Left cardiac atrium (tissue), 4 donors: ENCODE measurements at regions not wholly inside any gene's neighbourhood (a gene's known extent, or its start where the extent isn't known, plus 50 kb on each side); places are given as distances from the start of the nearest gene placed in this dataset.

Source experiments
- ATAC-seq, 2 donors: fragments of 200-7000 bp; cut with Tn5 transposase; one replicate each; pipeline ENCODE4 v1.9.1; 2020; ENCODE audit warnings: mild to moderate bottlenecking in 2 of 2, moderate library complexity in 2 of 2
- DNase-seq: peaks from one replicate; pipeline ENCODE4 v3.0.0-alpha.2; 2020
- intact Hi-C, 2 donors: fragments of 100-400 bp; cut with DNase I; formaldehyde crosslinking; loops; one replicate each; pipeline versions ENCODE4 v1.14.1 to v1.15.1; 2022 to 2023
- donor health status: DM: no; HTN: yes; CAD: no.
- donor health status: DM: no; HTN: yes; CAD: no; lungs with severe emphysema.
- donor health status: DM: yes; HTN: yes; CAD: no.
- donor health status: Dilated cardiomyopathy.

DNA sequence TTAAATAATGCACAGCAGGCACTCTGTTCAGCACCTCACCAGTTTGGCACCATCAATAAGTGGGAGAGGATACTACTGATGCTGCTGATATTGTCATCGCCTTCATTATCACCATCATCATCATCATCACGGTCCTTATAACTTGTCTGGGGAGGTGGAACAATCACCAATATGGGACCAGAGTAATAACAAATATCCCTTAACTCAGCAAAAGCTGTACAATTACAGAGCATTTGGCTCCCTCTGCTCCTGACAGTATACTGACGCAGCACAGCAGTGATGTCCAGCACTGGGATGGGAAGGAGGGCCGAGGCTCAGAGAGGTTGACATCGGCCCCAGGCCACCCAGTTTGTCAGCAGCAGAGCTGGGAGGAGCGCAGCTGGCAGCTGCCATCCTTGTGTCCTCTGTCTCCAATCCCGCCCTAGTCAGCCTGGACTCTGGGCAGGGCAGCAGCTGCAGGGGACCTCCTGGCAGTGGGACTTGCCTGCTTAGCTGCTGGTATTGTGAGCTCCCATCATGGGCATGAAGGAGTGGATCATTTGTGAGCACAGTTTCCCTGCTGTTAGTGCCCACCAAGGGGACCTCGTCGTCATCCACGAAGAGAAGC is 90.0 kb downstream of the DHCR7 start:
- no peak for ATAC-seq
- intact Hi-C loops, result no loop called here
- no peak for DNase-seq

DNA sequence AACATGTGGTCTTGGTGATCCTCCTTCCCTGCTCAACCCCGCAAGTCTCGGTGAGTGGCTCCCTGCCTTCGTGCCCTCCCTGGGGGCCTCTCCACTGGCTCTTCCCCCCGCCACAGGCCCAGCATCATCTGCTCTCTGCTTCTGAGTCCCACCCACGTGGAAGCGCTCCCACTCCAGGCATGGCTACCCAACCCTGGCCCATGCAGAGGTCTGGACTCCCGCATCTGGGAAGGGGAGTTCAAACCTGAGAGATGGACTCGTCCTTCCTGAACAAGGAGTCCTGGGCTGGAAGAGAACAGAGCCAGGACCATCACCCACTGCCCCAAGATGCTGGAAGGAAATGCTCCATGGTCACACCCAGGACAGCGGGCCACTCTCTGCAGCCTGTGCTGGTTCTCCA is 90.8 kb downstream of the DHCR7 start:
- DNase-seq (no peak), ATAC-seq (no peak)
- intact Hi-C loops, result no loop called here

DNA sequence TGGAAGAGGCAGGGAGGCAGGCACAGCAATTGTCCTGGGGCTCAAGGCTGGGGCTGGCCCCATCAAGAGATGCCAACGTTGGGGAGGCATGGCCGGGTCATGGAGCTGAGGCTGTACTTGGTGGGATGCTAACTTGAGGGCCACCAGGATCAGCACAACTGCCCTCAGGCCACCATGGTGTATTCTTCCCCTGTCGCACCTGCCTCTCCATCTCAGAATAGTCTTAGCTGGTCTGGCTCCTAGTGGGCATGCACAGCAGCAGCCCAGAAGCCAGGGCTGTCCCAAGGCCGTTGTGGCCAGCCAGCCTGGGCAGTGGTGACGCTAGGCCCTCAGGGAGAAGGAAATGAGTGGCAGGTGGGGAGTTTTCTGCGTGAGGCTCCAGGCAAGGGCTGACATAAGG is 91.3 kb downstream of the DHCR7 start:
- intact Hi-C loops, result no loop called here
- DNase-seq (no peak), ATAC-seq (no peak)

DNA sequence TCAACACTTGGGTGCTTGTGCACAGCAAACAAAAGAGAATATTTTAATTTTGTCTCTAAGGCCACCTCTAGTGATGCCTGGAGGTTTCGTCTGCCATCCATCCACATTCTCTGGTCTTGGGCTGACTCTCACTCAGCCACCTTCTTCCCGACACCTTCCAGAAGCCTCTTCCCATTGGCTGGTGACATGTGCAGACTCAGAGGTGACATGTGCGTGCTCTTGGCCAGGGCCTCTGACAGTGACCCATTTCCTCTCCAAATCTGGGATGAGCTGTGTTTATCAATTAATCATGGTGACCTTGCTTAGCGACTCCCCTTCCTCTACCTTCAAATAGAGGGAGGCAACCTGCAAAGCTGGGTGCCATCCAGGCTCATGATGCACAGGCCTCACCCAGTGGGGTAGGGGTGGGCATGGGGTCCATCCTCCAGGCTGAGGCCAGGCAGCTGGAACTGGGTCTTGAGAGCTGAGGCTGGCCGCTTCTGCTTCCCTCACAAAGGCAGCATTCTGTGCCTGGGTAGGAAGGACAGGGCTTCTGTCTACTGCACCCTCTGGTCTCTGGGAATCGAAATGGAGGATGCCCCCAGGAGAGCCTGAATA is 91.8 kb downstream of the DHCR7 start:
- ATAC-seq (no peak), DNase-seq (no peak)
- intact Hi-C loops, result no loop called here

DNA sequence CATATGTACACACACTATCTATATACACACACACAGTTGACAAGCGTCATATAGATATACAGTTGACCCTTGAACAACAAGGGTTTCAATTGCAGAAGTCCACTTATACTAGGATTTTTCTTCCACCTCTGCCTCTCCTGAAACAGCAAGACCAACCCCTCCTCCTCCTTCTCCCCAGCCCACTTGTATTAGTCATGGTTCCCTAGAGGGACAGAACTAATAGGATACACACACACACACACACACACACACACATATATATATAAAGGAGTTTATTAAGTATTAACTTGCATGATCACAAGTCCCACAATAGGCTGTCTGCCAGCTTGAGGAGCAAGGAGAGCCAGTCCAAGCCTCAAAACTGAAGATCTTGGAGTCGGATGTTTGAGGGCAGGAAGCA is 92.9 kb downstream of the DHCR7 start:
- ATAC-seq (no peak), DNase-seq (no peak)
- intact Hi-C loops, result no loop called here

DNA sequence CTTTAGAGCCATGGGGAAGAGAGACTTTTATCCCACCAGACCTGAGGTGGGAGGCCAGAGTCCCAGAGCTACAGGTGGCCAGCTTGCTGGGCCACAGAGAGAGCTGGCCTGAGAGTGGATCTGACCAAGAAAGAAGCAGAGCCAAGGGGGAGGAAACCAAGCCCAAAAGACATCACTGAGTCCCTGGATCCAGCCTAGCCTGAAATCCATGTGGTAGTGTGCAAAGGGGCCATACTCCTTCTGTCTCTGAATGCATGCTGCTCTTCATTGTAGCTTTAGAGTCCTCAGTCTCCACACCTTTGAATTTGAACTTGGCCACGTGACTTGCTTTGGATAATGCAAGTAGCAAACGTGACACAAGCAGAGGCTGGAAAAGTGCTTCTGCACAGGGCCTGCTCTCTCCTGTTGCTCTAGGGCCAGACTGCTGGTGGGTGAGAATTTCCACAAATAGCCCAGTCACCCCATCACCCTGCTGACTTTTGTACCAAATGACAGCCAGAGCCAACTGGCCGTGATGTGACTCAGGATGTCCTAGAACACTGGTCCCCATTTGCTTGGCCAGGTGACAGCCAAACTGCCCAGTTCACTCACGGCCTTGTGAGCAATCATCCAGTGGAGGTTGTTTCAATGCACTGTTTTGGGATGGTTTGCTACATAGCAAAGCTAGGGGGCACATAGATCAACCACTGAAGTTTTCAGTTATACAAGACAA is 93.6 kb downstream of the DHCR7 start:
- DNase-seq (no peak), ATAC-seq (no peak)
- intact Hi-C loops, result no loop called here

DNA sequence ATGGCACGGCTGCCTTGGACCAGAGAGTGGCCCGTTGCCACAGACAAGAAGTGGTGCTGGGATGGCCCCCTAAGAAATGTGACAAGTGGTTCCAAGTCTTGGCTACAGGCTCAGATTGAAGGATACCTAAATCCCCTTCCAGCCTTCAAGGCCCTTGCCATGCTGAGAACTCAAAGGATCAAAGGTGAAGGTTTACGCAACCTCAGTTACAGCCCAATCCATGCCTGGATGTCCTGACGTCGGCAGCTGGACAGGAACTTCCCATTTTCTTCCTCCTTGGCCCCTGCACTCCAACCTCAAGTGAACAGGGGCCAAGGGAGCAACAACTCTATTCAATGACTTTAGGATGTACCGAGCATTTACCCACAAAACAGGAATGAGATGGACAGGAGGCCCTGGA is 95.4 kb downstream of the DHCR7 start:
- no peak for DNase-seq
- ATAC-seq, result no peak
- intact Hi-C loops, result no loop called here

DNA sequence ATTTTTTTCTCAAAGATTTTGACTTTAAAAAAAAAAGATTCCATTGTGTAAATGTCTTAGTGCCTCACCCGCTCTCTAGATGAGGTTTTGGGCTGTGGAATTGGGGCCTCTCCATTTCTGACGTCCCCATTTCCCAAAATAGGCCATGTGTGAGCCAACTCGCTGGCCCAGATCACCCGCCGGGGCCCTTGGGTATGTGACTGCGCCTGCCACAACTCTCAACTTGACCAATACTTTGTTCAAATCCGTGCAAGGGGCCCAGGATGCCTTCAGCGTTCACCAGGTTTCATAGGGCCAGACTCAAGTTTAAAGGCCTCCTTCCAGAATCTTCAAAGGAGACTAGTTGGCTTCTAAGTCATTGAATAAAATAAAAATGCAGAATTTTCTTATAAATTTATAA is 96.0 kb downstream of the DHCR7 start:
- intact Hi-C loops, result no loop called here
- DNase-seq (no peak), ATAC-seq (no peak)

DNA sequence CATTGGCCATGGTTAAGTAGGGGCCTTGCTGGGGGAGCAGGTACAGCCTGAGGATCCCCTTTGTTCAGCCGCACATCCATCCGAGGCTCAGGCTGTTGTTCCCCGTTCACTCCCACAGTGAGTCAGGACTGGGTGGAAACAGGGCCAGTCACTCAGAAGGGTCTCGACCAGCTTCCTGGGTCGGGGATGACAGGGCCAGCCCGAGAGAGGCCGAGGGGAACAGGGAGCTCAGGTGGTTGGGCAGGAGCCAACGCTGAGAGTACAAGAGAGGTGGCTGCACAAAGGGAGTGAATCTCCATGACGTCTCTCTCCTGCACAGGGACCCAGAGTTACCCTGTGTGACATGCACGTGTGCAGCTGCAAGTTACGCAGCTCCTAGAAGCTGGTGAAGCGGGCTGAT is 97.2 kb upstream of the SHANK2 start:
- DNase-seq (no peak), ATAC-seq (no peak)
- intact Hi-C loops, result no loop called here

DNA sequence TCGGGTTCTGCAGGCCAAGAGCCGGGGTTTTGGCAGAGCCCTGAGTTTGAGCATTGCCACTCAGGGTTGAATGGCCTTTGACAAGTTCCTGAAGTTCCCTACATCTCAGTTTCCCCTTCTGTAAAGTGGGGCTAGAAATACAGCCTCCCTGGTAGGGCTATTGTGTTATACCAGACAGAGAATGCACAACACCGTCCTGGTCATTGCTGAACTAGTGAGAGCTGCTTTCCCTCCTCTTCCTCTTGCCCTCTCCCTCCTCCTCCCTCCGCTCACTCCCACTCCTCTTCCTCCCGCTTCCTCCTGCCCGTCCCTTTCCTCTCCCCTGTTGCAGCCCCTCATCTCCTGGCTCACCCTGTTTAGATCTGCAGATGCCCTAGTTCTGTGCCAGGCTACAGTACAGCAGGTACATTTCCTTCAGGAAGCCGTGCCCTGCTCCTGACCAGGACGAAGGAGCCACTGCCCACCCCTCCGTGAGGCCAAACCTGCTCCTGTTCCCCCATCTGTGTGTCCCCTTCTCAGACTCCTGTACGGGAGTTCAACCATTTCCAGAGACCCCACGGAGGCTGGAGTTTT is 91.5 kb upstream of the SHANK2 start:
- intact Hi-C loops, result no loop called here
- DNase-seq (no peak), ATAC-seq (no peak)

DNA sequence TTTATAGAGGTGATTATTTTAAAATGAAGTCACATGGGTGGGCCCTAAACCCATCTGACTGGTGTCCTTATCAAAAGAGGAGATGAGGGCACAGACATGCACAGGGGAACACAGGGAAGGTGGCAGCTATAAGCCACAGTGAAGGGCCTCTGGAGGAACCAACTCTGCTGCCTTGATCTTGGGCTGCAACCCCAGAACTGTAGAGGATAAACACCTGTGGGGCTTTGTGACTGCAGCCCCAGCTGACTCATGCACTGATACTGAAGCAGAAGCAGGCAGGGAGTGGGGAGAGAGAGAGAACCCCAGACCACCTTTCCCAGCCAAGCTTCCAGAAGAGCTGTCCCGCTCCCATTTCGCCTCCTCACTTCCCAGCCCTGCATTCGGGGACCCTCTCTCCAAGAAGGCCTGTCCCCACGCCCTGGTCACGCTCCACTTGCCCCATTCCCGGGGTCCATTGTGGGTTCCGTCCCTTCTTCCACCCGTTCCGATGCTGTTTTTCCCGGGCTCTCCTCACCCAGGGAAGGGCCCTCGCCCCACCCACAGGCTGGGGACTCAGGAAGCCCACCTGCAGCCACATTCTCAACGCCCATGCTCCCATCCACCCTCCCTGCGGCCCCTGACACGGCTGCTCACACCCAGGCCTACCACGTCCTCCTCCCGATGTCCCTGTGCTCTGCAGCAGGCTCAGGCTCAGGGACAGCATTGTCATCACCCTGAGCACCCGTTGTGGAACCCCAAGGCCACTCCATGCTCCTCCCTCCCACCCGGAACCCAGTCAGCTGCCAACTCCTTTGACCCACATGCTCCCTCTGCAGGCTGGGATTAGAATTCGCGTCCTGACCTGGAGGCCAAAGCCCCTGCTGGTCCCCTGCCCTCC is 90.8 kb upstream of the SHANK2 start:
- DNase-seq, result no peak
- intact Hi-C loops, result no loop called here
- ATAC-seq, result no peak

DNA sequence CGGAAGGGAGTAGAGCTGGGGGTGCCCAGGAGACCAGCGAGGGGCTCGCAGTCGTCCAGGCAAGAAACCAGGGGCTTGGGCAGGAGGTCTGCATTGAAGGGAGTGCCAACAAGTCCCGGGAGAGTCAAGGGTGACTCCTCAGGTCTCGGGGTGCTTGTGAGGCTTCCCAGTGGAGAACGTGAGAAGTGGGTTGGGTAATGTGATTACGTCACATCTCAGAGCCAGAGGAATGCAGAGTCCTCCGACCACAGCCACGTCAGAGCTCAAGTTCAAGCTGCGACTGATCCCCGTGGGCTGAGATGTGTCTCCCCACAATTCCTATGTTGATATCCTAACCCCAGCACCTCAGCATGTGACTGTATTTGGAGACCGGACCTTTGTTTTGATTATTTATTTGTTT is 89.7 kb upstream of the SHANK2 start:
- ATAC-seq, result no peak
- no peak for DNase-seq
- intact Hi-C loops, result no loop called here

DNA sequence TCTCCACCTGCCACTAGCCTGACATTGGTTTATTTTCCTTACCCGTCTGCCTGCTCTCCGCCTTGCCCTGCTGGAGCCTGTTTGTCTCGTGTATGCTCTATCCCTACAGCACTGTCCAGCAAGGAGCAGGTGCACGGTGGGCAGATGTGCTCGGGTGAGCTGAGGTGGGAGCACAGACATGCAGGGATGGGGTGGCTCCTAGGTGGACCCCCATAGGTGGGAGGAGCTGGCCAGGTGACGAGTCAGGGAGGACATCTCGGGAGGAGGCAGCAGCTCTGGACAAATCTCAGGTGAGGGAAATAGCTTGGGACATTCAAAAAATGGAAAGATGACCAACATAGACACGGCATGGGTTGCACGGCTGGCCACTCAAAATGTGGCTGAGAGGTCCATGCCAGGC is 89.2 kb upstream of the SHANK2 start:
- ATAC-seq (no peak), DNase-seq (no peak)
- intact Hi-C loops, result no loop called here

DNA sequence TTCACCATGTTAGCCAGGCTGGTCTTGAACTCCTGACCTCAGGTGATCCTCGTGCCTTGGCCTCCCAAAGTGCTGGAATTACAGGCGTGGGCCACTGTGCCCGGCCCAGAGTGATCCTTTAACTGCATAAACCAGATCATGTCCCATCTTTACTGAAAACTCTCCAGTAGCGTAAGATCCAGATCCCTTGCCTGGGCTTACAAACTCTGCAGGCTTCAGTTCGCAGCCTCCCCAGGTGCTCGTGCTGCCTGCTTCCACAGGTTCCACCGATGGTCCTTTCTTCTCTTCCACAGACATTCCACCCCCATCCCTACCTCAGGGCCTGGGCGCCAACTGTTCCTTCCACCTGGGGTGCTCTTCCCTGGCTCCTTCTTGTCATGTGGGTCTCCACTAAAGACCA is 88.8 kb upstream of the SHANK2 start:
- DNase-seq (no peak), ATAC-seq (no peak)
- intact Hi-C loops, result no loop called here

DNA sequence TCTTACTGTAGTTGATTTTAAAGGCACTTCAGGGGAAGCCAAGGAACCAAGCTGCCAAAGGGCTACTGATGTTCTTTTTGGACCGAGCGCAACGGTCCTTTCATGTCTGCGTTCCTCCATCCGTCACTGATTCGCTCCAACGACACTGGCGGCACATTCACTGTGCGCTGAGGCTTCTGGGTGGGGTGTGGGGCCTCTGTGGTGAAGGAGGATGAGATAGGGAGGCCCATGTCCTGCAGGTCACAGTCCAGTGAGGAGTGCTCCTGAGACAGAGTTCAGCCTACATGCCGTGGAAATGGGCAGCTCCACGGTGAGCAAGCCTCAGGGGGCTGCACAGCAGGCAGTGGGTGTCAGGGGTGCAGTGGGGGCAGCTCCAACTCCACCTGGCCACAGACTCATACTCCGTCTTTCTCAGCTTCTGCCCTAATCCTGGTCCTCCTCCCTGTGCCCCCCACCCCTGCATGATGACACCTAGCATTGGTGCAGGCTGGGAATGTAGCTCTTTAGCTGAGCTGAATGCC is 87.8 kb upstream of the SHANK2 start:
- ATAC-seq, result no peak
- no peak for DNase-seq

DNA sequence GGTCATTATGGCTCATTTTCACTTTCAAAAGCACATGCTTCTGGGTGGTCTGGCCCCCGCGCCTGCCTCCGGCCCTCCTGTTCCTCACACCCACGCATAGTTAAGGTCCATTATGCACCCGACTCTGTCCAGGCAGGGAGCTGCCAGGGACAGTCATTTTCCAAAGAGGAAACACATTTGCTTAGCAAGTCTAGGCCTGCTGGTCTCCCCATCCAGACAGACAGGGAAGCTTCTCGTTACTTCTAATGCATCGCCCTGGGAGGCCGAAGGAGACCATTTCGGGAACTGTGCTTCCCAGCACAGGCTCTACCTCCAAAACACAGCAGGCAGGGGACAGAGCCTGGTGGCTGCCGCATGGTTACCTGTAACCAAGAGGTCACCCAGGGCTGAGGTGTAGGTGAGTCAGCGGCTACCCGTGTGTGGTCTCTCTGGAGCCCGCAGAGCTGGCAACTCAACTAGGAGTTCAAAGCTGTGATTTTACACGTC is 87.1 kb upstream of the SHANK2 start:
- intact Hi-C loops, result no loop called here
- ATAC-seq (peak in 1 of 2 donors; percentile 14), DNase-seq (no peak)

More for the DNA sequence above, 87.8 kb upstream of the SHANK2 start:
- intact Hi-C loops, result no loop called here

DNA sequence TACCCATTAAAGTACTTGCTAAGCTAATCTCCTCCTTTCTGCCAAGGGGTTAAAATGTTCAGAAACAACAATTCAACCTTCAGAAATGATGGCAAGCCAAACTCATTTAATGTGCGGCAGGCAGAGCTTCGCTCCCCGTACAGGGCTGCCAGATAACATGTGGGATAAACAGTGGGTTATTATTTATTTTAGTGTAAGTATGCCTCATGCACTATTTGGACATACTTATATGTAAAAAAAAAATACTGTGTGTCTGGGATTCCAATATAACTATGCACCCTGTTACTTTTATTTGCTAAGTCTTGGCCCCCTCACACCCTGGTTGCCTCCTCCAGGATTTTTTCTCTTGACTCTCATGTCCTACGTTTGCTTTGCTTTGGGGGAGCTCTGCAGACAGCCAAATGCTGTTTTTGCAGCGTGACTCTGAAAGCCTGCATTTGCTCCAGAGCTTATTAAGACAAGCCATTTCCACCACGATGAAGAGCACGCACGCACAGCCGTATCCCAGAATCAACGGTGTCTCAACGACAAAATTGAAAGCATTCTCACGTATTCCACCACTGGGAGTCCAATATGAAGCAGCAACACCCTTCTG is 86.5 kb upstream of the SHANK2 start:
- DNase-seq (no peak), ATAC-seq (no peak)
- intact Hi-C loops, result no loop called here

DNA sequence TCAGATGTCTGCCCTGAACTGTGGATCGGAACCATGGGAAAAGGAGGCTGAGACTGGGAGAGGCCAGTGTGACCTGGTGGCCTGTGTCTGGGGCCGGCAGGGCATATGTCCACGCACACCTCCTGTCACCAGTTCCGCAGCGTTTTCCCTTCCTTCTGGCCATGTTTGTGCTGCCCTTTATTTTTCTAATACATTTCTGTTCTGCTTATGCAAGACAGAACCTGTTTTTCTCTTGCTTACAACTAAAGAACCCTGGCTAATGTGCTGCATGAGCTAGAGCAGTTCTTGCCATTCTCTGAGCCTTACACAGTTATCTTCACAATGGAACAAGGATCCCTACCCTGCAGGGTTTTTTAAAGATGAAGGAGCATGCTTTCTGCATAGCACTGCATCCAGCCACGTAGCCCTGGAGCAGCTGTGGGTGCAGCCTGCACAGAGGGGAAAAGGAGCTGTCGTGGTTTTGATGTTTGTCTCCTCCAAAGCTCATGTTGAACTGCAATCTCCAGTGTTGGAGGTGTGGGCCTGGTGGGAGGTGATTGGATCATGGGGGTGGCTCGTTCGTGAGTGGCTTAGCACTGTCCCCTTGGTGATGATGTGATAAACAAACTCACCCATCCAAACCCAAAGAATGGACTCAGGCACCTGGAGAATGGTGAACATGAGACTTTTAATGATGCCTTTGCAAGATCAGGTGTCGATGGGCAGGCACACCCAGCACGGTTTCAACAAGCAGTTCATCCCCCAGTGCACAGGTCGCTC is 84.8 kb upstream of the SHANK2 start:
- no peak for ATAC-seq
- intact Hi-C loops, result no loop called here

More for the DNA sequence above, 84.8 kb upstream of the SHANK2 start:
- no peak for DNase-seq
